OCI-LY3 (cell line): ENCODE measurements at regions not wholly inside any gene's neighbourhood (a gene's known extent, or its start where the extent isn't known, plus 50 kb on each side); places are given as distances from the start of the nearest gene placed in this dataset.

Experiments
- H2AFZ ChIP-seq: fragments of 200-600, 300-600 bp; shearing (Covaris generic); 2 replicates; pipeline ENCODE4 v1.6.0; 2014; ENCODE audit warnings: antibody characterized with exemption, low read depth, low read length
- H3K27ac ChIP-seq: fragments of 200-600, 300-600 bp; sonication (generic); 2 replicates; pipeline ENCODE4 v1.5.1; 2014; ENCODE audit warnings: mild to moderate bottlenecking, low read length, moderate library complexity, mixed read lengths
- H3K27me3 ChIP-seq: fragments of 200-600, 300-600 bp; sonication (generic); 2 replicates; pipeline ENCODE4 v1.6.1; 2014; ENCODE audit warnings: low read depth, low read length, mixed read lengths
- H3K36me3 ChIP-seq: fragments of 200-600, 300-600 bp; sonication (generic); replicated peaks from 2 replicates; pipeline ENCODE3; 2014; ENCODE audit warnings: low read depth, low read length, mixed read lengths
- H3K4me1 ChIP-seq: fragments of 300-600, 200-600 bp; sonication (generic); 2 replicates; pipeline ENCODE4 v1.6.1; 2014; ENCODE audit warnings: low read length, mixed read lengths
- H3K4me2 ChIP-seq: fragments of 200-600, 300-600 bp; sonication (generic); 2 replicates; pipeline ENCODE4 v1.6.1; 2014; ENCODE audit warnings: low read length, mixed read lengths
- H3K4me3 ChIP-seq: fragments of 300-600, 200-600 bp; sonication (generic); 2 replicates; pipeline ENCODE4 v1.5.1; 2014; ENCODE audit warnings: antibody characterized with exemption, mild to moderate bottlenecking, low read length, moderate library complexity
- H3K79me2 ChIP-seq: fragments of 300-600, 200-600 bp; shearing (Covaris generic); 2 replicates; pipeline ENCODE4 v1.6.1; 2014; ENCODE audit warnings: mild to moderate bottlenecking, low read length, mixed read lengths
- H3K9ac ChIP-seq: fragments of 300-600, 200-600 bp; shearing (Covaris generic); 2 replicates; pipeline ENCODE4 v1.6.0; 2014; ENCODE audit warnings: mild to moderate bottlenecking, low read length, moderate library complexity
- H3K9me3 ChIP-seq: fragments of 200-600, 300-600 bp; shearing (Covaris generic); 2 replicates; pipeline ENCODE4 v1.6.1; 2014; ENCODE audit warnings: low read length, mixed read lengths; ENCODE audit not compliant: insufficient read depth
- H4K20me1 ChIP-seq: fragments of 200-600, 300-600 bp; sonication (generic); 2 replicates; pipeline ENCODE4 v1.6.1; 2016; ENCODE audit warnings: low read length, mixed read lengths; ENCODE audit not compliant: insufficient read depth
- EZH2phosphoT487 ChIP-seq: fragments of 200-600 bp; shearing (Covaris generic); IDR thresholded peaks from 2 replicates; pipeline ENCODE4 v1.6.1; 2018; ENCODE audit warnings: antibody characterized with exemption, mixed run types, low read depth
- TF ChIP-seq, protein P1 (sequence below): fragments of 200-600, 300-600 bp; sonication (generic); IDR thresholded peaks from 2 replicates; pipeline ENCODE4 v1.5.1; 2014; ENCODE audit warnings: antibody characterized with exemption, low read length, low read depth

DNA sequence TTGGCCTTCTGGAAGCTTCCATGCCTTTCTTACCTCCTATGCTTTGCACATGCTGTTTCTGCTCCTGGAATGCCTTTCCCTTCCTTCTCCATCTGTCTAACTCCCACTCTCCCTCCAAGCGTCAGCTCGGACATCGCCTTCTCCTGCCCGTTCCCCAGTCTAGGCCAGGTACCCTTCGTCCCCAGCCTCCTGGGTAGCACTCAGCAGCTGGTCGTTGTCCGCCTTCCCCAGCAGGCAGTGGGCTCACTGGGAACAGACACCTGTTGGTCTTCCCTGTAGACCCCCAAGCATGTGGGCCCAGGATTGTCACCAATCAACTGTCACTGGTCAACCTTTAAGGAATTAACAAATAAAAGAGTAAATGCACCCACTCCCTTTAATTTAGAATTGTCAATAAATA lies 202.2 kb downstream of the RGS3 start:
- no peaks in the 10 kb centered on the region for H3K36me3 ChIP-seq
- TF ChIP-seq, protein P1, sequence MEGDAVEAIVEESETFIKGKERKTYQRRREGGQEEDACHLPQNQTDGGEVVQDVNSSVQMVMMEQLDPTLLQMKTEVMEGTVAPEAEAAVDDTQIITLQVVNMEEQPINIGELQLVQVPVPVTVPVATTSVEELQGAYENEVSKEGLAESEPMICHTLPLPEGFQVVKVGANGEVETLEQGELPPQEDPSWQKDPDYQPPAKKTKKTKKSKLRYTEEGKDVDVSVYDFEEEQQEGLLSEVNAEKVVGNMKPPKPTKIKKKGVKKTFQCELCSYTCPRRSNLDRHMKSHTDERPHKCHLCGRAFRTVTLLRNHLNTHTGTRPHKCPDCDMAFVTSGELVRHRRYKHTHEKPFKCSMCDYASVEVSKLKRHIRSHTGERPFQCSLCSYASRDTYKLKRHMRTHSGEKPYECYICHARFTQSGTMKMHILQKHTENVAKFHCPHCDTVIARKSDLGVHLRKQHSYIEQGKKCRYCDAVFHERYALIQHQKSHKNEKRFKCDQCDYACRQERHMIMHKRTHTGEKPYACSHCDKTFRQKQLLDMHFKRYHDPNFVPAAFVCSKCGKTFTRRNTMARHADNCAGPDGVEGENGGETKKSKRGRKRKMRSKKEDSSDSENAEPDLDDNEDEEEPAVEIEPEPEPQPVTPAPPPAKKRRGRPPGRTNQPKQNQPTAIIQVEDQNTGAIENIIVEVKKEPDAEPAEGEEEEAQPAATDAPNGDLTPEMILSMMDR, result no peak
- TF ChIP-seq EZH2phosphoT487, result no peak
- no peak overlapping the region for H3K9ac ChIP-seq
- H3K27ac ChIP-seq, result no peak overlapping the region
- no peak overlapping the region for H3K4me2 ChIP-seq
- H3K4me3 ChIP-seq, result no peak overlapping the region
- H3K79me2 ChIP-seq, result no peaks in the 10 kb centered on the region
- H3K4me1 ChIP-seq, result no peaks in the 10 kb centered on the region; the same call in 1 of the 2 replicates
- H3K9me3 ChIP-seq, result no peaks in the 10 kb centered on the region
- H4K20me1 ChIP-seq, result no peaks in the 10 kb centered on the region
- H2AFZ ChIP-seq, result no peak overlapping the region
- peaks cover 28% of the 10 kb centered on the region; the same call in 1 of the 2 replicates for H3K27me3 ChIP-seq

DNA sequence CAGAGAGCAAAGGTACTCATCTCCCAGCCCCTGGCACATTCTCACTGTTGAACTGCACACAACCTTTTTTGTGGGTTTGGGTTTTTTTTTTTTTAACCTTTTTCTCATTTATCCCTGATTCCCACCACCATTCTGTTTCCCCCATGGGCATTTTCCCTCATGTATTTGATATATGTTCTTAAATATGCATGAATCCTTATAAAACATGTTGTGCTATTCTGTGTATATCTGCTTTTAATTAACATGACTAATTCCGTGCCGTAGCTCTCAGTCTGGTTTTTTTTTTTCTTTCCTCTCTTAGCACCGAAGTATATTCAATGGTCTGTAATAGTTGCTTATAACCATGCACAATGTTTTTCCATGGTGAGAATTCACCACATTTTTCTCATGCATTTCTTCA lies 204.5 kb downstream of the RGS3 start:
- Histone ChIP-seq H3K27ac (no peak overlapping the region), H3K4me3 (no peak overlapping the region), H3K4me2 (no peak overlapping the region), H3K9ac (no peak overlapping the region), H3K79me2 (no peaks in the 10 kb centered on the region), H3K27me3 (peaks cover 14% of the 10 kb centered on the region; the same call in 1 of the 2 replicates), H3K4me1 (no peaks in the 10 kb centered on the region; the same call in 1 of the 2 replicates), H3K36me3 (no peaks in the 10 kb centered on the region), H2AFZ (no peak overlapping the region), H4K20me1 (no peaks in the 10 kb centered on the region), H3K9me3 (no peaks in the 10 kb centered on the region)
- TF ChIP-seq, protein P1, result no peak
- no peak for TF ChIP-seq EZH2phosphoT487

DNA sequence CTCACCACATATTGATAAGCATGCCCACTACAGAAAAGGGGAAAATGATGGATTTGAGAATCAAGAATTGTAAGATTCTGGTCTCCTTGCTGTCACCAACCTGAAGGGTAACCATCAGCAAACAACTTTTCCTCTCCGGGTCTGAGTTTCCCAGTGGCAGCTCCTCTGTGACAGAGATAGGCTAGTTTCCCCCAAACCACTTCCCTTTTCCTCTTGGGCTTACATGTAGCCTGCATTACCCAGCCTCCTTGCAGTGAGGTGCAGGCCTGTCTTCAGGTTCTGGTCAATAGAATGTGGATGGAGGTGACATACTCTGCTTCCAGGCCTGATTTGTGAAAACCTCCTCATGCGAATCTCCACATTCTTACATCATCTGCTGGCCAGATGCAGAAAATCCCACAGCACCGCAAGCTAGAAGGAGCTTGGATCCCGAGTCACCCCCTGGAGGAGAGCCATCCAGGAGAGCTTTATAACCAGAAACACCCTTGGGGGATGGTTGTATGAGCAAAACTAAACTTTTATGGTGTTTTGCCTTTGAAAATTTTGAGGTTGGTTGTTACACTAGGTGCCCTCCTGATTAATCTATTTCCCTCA lies 206.1 kb downstream of the RGS3 start:
- Histone ChIP-seq H4K20me1 (no peaks in the 10 kb centered on the region), H3K9me3 (no peaks in the 10 kb centered on the region), H3K36me3 (no peaks in the 10 kb centered on the region), H3K4me3 (no peak overlapping the region), H3K27ac (no peak overlapping the region), H3K27me3 (peaks cover 10% of the 10 kb centered on the region), H3K4me2 (no peak overlapping the region), H3K9ac (no peak overlapping the region), H3K79me2 (no peaks in the 10 kb centered on the region), H2AFZ (no peak overlapping the region), H3K4me1 (no peaks in the 10 kb centered on the region; the same call in 1 of the 2 replicates)
- no peak for TF ChIP-seq EZH2phosphoT487
- TF ChIP-seq, protein P1, result no peak

DNA sequence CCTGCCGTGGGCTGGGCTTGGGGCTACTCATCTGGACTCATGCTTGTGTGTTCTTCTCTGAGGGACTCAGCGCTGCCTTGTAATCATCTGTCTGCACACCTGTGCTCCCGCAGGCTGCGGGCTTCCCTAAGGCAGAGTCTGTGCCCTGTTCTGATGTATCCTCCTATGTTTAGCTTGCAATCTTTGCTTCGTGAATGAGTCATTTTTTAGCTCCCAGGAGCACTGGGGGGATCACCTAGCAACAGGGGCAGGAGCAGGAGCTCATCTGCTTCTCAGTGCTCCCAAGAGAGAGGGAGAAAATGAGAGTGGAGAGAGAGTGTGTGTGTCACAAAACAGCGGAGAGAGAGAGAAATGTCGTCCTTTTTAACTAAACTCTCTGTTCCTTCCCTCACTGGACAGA lies 202.4 kb upstream of the ZNF618 start:
- no peak overlapping the region for H3K9ac ChIP-seq
- no peak overlapping the region for H2AFZ ChIP-seq
- peaks cover 39% of the 10 kb centered on the region for H3K27me3 ChIP-seq
- no peaks in the 10 kb centered on the region for H3K9me3 ChIP-seq
- H3K79me2 ChIP-seq, result no peaks in the 10 kb centered on the region
- no peaks in the 10 kb centered on the region; the same call in 1 of the 2 replicates for H3K4me1 ChIP-seq
- no peaks in the 10 kb centered on the region for H4K20me1 ChIP-seq
- no peaks in the 10 kb centered on the region for H3K36me3 ChIP-seq
- H3K4me3 ChIP-seq, result no peak overlapping the region
- no peak for TF ChIP-seq EZH2phosphoT487
- TF ChIP-seq, protein P1, result no peak
- H3K4me2 ChIP-seq, result no peak overlapping the region
- no peak overlapping the region for H3K27ac ChIP-seq
